ENCODE measurements at regions not wholly inside any gene's neighbourhood (a gene's known extent, or its start where the extent isn't known, plus 50 kb on each side); places are given as distances from the start of the nearest gene placed in this dataset.

GRCh38 chr3:101169516-101169915 lies 150.9 kb downstream of the IMPG2 start:
- intact Hi-C loops (cut with DNase I) = no loop called here
- H3K27ac ChIP-seq = no peak overlapping the region
- no peaks in the 10 kb centered on the region for H3K27me3 ChIP-seq
- H3K36me3 ChIP-seq = no peaks in the 10 kb centered on the region
- H3K4me3 ChIP-seq = no peak overlapping the region
- TF ChIP-seq CTCF (IDR thresholded peaks at IDR 0.05) (no peak), POLR2A (IDR thresholded peaks at IDR 0.05) (no peak)
- no peak for DNase-seq
- ATAC-seq = no peak
- no peaks in the 10 kb centered on the region for H3K4me1 ChIP-seq
- no peaks in the 10 kb centered on the region for H3K9me3 ChIP-seq
- WGBS (ENCODE audit: insufficient coverage, low coverage, low lambda C conversion rate, missing lambda C conversion rate) = 45% methylated on average over 2 of the region's 3 CpGs

GRCh38 chr3:101167376-101167775 lies 153.0 kb downstream of the IMPG2 start:
- no peak for ATAC-seq
- no peak for DNase-seq
- no peak overlapping the region for H3K4me3 ChIP-seq
- H3K27me3 ChIP-seq = no peaks in the 10 kb centered on the region
- H3K27ac ChIP-seq = no peak overlapping the region
- no peak for TF ChIP-seq POLR2A (IDR thresholded peaks at IDR 0.05)
- no peak for TF ChIP-seq CTCF (IDR thresholded peaks at IDR 0.05)
- no peaks in the 10 kb centered on the region for H3K4me1 ChIP-seq
- H3K36me3 ChIP-seq = no peaks in the 10 kb centered on the region
- H3K9me3 ChIP-seq = no peaks in the 10 kb centered on the region
- WGBS (ENCODE audit: insufficient coverage, low coverage, low lambda C conversion rate, missing lambda C conversion rate) = 58% methylated on average over 1 of the region's 2 CpGs
- intact Hi-C loops (cut with DNase I) = no loop called here

- intact Hi-C loops (cut with DNase I) = no loop called here
- Histone ChIP-seq H3K36me3 (no peaks in the 10 kb centered on the region), H3K27me3 (no peaks in the 10 kb centered on the region), H3K9me3 (no peaks in the 10 kb centered on the region), H3K4me1 (no peaks in the 10 kb centered on the region), H3K27ac (no peak overlapping the region), H3K4me3 (no peak overlapping the region)
- DNase-seq (no peak), ATAC-seq (no peak)
- TF ChIP-seq POLR2A (IDR thresholded peaks at IDR 0.05) (no peak), CTCF (IDR thresholded peaks at IDR 0.05) (no peak)
- 70% methylated on average over 2 of the region's 2 CpGs for WGBS (ENCODE audit: insufficient coverage, low coverage, low lambda C conversion rate, missing lambda C conversion rate)
Measured at GRCh38 chr3:101166150-101166549, 154.2 kb downstream of the IMPG2 start.

- Histone ChIP-seq H3K4me3 (no peak overlapping the region), H3K27ac (no peak overlapping the region), H3K9me3 (no peaks in the 10 kb centered on the region), H3K27me3 (no peaks in the 10 kb centered on the region), H3K36me3 (no peaks in the 10 kb centered on the region), H3K4me1 (no peaks in the 10 kb centered on the region)
- intact Hi-C loops (cut with DNase I) = no loop called here
- no peak for ATAC-seq
- DNase-seq = no peak
- TF ChIP-seq CTCF (IDR thresholded peaks at IDR 0.05) = no peak
- no peak for TF ChIP-seq POLR2A (IDR thresholded peaks at IDR 0.05)
Measured at GRCh38 chr3:101163554-101163953, 156.8 kb downstream of the IMPG2 start.

GRCh38 chr3:101159478-101159877 lies 160.9 kb downstream of the IMPG2 start:
- no peaks in the 10 kb centered on the region for H3K27me3 ChIP-seq
- intact Hi-C loops (cut with DNase I) = no loop called here
- no peak overlapping the region for H3K4me3 ChIP-seq
- ATAC-seq = no peak
- H3K4me1 ChIP-seq = no peaks in the 10 kb centered on the region
- no peak for DNase-seq
- TF ChIP-seq POLR2A (IDR thresholded peaks at IDR 0.05) (no peak), CTCF (IDR thresholded peaks at IDR 0.05) (no peak)
- 58% methylated on average over 3 of the region's 3 CpGs for WGBS (ENCODE audit: insufficient coverage, low coverage, low lambda C conversion rate, missing lambda C conversion rate)
- H3K27ac ChIP-seq = no peak overlapping the region
- H3K36me3 ChIP-seq = no peaks in the 10 kb centered on the region
- no peaks in the 10 kb centered on the region for H3K9me3 ChIP-seq

All from right lobe of liver (tissue), 6 donors.